GM12878 (cell line): ENCODE measurements at regions not wholly inside any gene's neighbourhood (a gene's known extent, or its start where the extent isn't known, plus 50 kb on each side); places are given as distances from the start of the nearest gene placed in this dataset.

Source experiments
- ATAC-seq: fragments of 200-7000 bp; cut with Tn5 transposase; 3 replicates; pipeline ENCODE4 v1.9.1; 2020; ENCODE audit warnings: mild to moderate bottlenecking, moderate library complexity
- BruUV-seq: library from RNA; stranded (reverse); fragments of 400-500 nt; replicated peaks from 2 replicates; lab custom pipeline; 2021; lab: Mats Ljungman, UMichigan
- CTCF ChIA-PET: fragments of 300-600 bp; sonication (Branson Sonifier 250); formaldehyde crosslinking; extraction: SDS; loops from one replicate; lab custom pipeline; 2021; ENCODE audit warnings: inconsistent platforms; lab: Yijun Ruan, JAX
- POLR2A ChIA-PET: fragments of 350-600 bp; formaldehyde crosslinking; extraction: SDS; loops from one replicate; lab custom pipeline; 2021; ENCODE audit warnings: inconsistent platforms; lab: Charles Lee
- RAD21 ChIA-PET: fragments of 300-600 bp; sonication (Branson Sonifier 250); formaldehyde crosslinking; loops from one replicate; lab custom pipeline; 2023; ENCODE audit warnings: antibody characterized with exemption; ENCODE audit not compliant: unreplicated experiment; lab: Charles Lee
- SMC1A ChIA-PET: fragments of 300-600 bp; sonication (Branson Sonifier 250); formaldehyde crosslinking; loops from one replicate; lab custom pipeline; 2023; ENCODE audit not compliant: unreplicated experiment, uncharacterized antibody; lab: Charles Lee
- DNase-seq: peaks from one replicate; pipeline ENCODE4 v3.0.0-alpha.2; 2011; ENCODE audit warnings: low read depth, low spot score
- FAIRE-seq: peaks from 3 replicates; lab custom pipeline; 2011; peaks lifted over from hg19 to GRCh38; lab: Jason Lieb, UNC
- H2AFZ ChIP-seq: 2 replicates; pipeline ENCODE4 v1.6.0; 2011; ENCODE audit warnings: low read depth, low read length, control low read depth; ENCODE audit not compliant: control insufficient read depth
- H3K27ac ChIP-seq: 2 replicates; pipeline ENCODE4 v1.5.1; 2011; ENCODE audit warnings: control low read depth; ENCODE audit not compliant: control insufficient read depth, insufficient read depth
- H3K27me3 ChIP-seq, 2 experiments: replicated peaks in 1 of 2; 2 replicates each; pipeline versions ENCODE4 v1.6.0 to v1.6.1; 2011; ENCODE audit warnings: low read length in 1 of 2; ENCODE audit not compliant: control insufficient read depth in 2 of 2, insufficient read depth in 2 of 2
- H3K36me3 ChIP-seq, 2 experiments: 2 replicates each; pipeline ENCODE4 v1.5.1; 2011; ENCODE audit warnings: low read length in 1 of 2; ENCODE audit not compliant: control insufficient read depth in 2 of 2, insufficient read depth in 2 of 2
- H3K4me1 ChIP-seq: 2 replicates; pipeline ENCODE4 v1.6.1; 2011; ENCODE audit warnings: mild to moderate bottlenecking, low read length, moderate library complexity, mixed read lengths; ENCODE audit not compliant: control insufficient read depth, insufficient read depth
- H3K4me2 ChIP-seq: 2 replicates; pipeline ENCODE4 v1.6.0; 2011; ENCODE audit warnings: control low read depth; ENCODE audit not compliant: control insufficient read depth, insufficient read depth
- H3K4me3 ChIP-seq: fragments of 200-600 bp; sonication (generic); 2 replicates; pipeline ENCODE4 v1.5.1; 2016
- H3K79me2 ChIP-seq: 2 replicates; pipeline ENCODE4 v1.6.0; 2011; ENCODE audit warnings: low read length; ENCODE audit not compliant: control insufficient read depth, insufficient read depth
- H3K9ac ChIP-seq: 2 replicates; pipeline ENCODE4 v1.8.0; 2011; ENCODE audit warnings: low read length, control low read depth, mixed read lengths; ENCODE audit not compliant: control insufficient read depth, insufficient read depth
- H3K9me3 ChIP-seq: replicated peaks from 3 replicates; pipeline ENCODE4 v1.5.1; 2011; ENCODE audit warnings: mild to moderate bottlenecking, low read length; ENCODE audit not compliant: control insufficient read depth, insufficient read depth
- H4K20me1 ChIP-seq: 2 replicates; pipeline ENCODE4 v1.6.0; 2011; ENCODE audit not compliant: control insufficient read depth, insufficient read depth
- ATF2 ChIP-seq: IDR thresholded peaks from 2 replicates; pipeline ENCODE4 v1.6.1; 2012; ENCODE audit warnings: low read length, inconsistent platforms
- CEBPZ ChIP-seq: fragments of 150-350 bp; IDR thresholded peaks from 2 replicates; pipeline ENCODE4 v1.6.1; 2016; ENCODE audit warnings: low read depth, low read length
- NRF1 ChIP-seq: conservative IDR thresholded peaks from 2 replicates; pipeline ENCODE4 v1.6.1; 2011; ENCODE audit warnings: mild to moderate bottlenecking, low read depth, low read length, improper control_type of control experiment
- RCOR1 ChIP-seq: conservative IDR thresholded peaks from 2 replicates; pipeline ENCODE4 v1.6.1; 2012; ENCODE audit warnings: low read depth, low read length, improper control_type of control experiment
- USF1 ChIP-seq: IDR thresholded peaks from 2 replicates; pipeline ENCODE4 v1.6.1; 2011; ENCODE audit warnings: borderline replicate concordance, low read depth, mild to moderate bottlenecking, moderate library complexity, mixed read lengths, low read length; ENCODE audit not compliant: insufficient read depth; ENCODE audit errors: extremely low read length
- ZZZ3 ChIP-seq: IDR thresholded peaks from 2 replicates; pipeline ENCODE4 v1.6.1; 2011; ENCODE audit warnings: low read depth; ENCODE audit not compliant: control insufficient read depth, insufficient read length
- WGBS: methylation state at CpG from one replicate; pipeline ENCODE4 v1.1.6; 2016; ENCODE audit warnings: low lambda C conversion rate; ENCODE audit not compliant: insufficient replicate concordance, insufficient coverage; ENCODE audit errors: missing lambda C conversion rate; 5-methylcytosine and 5-hydroxymethylcytosine counted together
- in situ Hi-C: fragments of 300-500 bp; cut with MboI; formaldehyde crosslinking; loops from 9 replicates; pipeline ENCODE4 v1.14.3; 2018; ENCODE audit warnings: mixed read lengths
- intact Hi-C: fragments of 100-400 bp; cut with micrococcal nuclease; formaldehyde crosslinking; loops from one replicate; pipeline ENCODE4 v1.14.2; 2022; ENCODE audit not compliant: unreplicated experiment

- FAIRE-seq (no peak), ATAC-seq (no peak), DNase-seq (no peak)
- in situ Hi-C loops: loop anchor here (5.0 kb wide), 1 partner anchor 291 kb away; no protein-coding TSS in a partner anchor
- no peaks in the 10 kb centered on the region for H3K27me3 ChIP-seq
- ChIA-PET POLR2A (no interaction called here), CTCF (interaction anchor here (0.6 to 7.0 kb wide), 14 partner anchors 11 to 732 kb away, joined by 3 to 88 read pairs (median 5); no protein-coding TSS in a partner anchor), RAD21 (interaction anchor here (1.5 to 1.9 kb wide), 2 partner anchors 228 to 288 kb away, joined by 5 to 10 read pairs; no protein-coding TSS in a partner anchor), SMC1A (interaction anchor here (0.5 to 4.1 kb wide), 8 partner anchors 10 to 647 kb away, joined by 3 to 29 read pairs (median 4); no protein-coding TSS in a partner anchor)
- H4K20me1 ChIP-seq: no peaks in the 10 kb centered on the region
- no peak overlapping the region for H2AFZ ChIP-seq
- H3K9me3 ChIP-seq: no peaks in the 10 kb centered on the region; the same call in 1 of the 3 replicates
- H3K27ac ChIP-seq: no peak overlapping the region
- H3K4me2 ChIP-seq: no peak overlapping the region
- BruUV-seq: no TSS peak
- no peak overlapping the region for H3K4me3 ChIP-seq
- no peak for TF ChIP-seq NRF1
- no peak for TF ChIP-seq USF1
- TF ChIP-seq CEBPZ: no peak
- TF ChIP-seq ATF2: no peak
- no peak for TF ChIP-seq RCOR1
- no peak for TF ChIP-seq ZZZ3
- TF ChIP-seq, all 136 proteins: peak for 0
- Histone ChIP-seq H3K36me3 (no peaks in the 10 kb centered on the region), H3K79me2 (no peaks in the 10 kb centered on the region), H3K4me1 (peaks cover 22% of the 10 kb centered on the region), H3K9ac (no peak overlapping the region)
- WGBS: 59% methylated on average over 6 of the region's 6 CpGs
- intact Hi-C loops: loop anchor here (1.0 to 5.0 kb wide), 5 partner anchors 45 to 288 kb away; partner anchors contain the start of gene FYN
These were observed 56.1 kb upstream of the CCN6 start for GRCh38 chr6:111997853-111998208.
